Sciatic nerve (tissue), 2 donors: ENCODE measurements at regions not wholly inside any gene's neighbourhood (a gene's known extent, or its start where the extent isn't known, plus 50 kb on each side); places are given as distances from the start of the nearest gene placed in this dataset.

ENCODE experiments used
- ATAC-seq: fragments of 200-7000 bp; cut with Tn5 transposase; one replicate; pipeline ENCODE4 v1.9.1; 2020; ENCODE audit warnings: mild to moderate bottlenecking, moderate library complexity
- DNase-seq: peaks from one replicate; pipeline ENCODE4 v3.0.0-alpha.2; 2020; ENCODE audit warnings: low spot score
- intact Hi-C: fragments of 100-400 bp; cut with DNase I; formaldehyde crosslinking; loops from one replicate; pipeline ENCODE4 v1.14.2; 2022
- donor health status: DM: no; HTN: no; CAD: no.
- donor health status: DM: no; HTN: no; CAD: no.

DNA sequence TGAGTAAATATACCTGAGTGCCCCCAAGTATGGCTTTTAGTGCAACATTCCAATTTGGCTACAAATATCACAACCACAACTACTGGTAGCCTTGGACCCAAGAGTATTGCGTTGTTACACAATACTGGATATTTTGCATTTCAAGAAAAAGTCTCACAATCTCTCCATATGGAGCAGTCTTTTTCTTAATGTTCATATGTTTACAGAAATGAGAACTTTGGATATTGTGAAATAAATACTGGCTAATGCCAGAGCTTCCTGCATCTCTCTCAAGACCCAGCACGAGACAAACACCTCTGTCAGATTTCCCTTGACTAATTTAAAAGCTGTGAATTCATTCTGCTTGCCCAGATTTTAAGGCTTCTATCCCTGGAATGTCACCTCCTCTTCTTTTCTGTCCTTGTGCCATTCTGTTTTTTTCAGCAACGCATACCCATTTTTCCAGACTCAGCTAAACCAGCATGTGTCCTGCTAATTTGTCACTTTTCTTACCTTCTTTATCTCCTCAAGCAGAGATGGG is 136.2 kb upstream of the BACE2 start:
- intact Hi-C loops = no loop called here
- ATAC-seq (no peak), DNase-seq (no peak)

DNA sequence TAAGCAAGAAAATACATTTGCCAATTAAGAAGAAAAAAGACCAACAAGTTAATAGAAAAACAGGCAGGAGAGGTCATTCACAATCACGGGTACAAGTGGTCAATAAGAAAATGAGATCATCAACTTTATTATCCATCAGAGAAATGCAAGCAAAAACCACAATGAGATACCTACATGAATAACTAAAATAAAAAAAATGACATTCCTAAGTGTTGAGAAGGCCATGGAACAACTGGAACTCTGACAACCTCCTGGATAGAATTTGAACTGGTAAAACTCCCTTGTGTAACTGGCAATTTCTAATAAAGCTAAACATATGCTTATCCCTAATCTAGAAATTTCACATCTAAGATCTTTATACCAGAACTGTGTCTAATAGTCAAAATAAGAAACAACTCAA is 135.4 kb upstream of the BACE2 start:
- no peak for DNase-seq
- intact Hi-C loops = no loop called here
- ATAC-seq = no peak

DNA sequence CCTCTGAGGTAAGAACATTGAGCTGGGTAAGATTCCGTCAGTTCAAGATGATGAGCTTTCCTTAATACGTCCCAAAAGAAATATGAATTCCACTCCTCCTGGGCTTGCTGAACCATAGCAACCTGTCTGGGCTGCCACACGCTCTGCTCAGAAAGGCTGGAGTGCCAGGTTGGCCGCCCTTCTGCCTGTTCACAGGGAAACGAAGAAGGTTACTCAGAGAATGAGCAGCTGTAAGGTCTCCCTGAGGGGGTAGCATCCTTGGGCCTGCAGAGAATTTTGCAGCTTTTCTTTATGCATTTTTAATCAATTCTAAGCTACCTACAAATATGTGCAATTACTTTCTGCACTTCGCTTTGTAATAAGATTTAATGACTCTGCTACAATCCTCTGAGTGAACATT is 130.7 kb upstream of the BACE2 start:
- intact Hi-C loops = no loop called here
- no peak for ATAC-seq
- no peak for DNase-seq

DNA sequence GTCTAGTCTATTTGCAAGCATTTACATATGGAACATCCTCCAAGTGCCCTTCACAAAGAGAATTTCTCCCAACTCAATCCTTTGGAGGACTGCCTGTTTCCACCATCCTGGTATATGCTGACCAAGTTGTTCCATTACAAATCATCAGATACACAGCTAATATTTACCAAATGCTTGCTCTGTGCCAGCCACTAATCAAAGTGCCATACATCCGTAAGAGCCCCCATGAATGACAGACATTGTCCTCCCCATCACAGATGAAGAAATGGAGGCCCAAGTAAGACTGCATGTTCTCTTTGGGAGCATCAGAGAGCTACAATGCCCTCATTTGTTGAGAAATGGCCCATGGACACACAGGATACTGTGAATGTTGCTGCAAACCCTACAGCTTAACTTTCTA is 130.0 kb upstream of the BACE2 start:
- ATAC-seq (no peak), DNase-seq (no peak)
- intact Hi-C loops = no loop called here

DNA sequence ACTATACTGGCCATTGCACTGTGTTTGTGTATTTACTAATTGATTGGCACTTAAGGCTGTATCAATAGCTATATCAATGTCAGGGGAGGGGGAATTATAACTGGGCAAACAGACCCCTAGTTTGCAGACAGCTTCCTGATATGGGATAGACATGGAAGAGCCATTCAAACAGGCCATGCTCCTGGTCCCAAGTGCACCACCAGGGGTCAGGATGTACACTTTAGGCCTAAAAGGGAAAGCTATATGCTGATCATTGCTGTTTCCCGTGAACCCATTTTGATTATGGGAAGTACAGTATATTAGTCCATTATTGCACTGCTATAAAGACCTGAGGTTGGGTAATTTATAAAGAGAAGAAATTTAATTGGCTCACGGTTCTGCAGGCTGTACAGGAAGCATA is 124.9 kb upstream of the BACE2 start:
- intact Hi-C loops = no loop called here
- no peak for ATAC-seq
- DNase-seq = no peak

DNA sequence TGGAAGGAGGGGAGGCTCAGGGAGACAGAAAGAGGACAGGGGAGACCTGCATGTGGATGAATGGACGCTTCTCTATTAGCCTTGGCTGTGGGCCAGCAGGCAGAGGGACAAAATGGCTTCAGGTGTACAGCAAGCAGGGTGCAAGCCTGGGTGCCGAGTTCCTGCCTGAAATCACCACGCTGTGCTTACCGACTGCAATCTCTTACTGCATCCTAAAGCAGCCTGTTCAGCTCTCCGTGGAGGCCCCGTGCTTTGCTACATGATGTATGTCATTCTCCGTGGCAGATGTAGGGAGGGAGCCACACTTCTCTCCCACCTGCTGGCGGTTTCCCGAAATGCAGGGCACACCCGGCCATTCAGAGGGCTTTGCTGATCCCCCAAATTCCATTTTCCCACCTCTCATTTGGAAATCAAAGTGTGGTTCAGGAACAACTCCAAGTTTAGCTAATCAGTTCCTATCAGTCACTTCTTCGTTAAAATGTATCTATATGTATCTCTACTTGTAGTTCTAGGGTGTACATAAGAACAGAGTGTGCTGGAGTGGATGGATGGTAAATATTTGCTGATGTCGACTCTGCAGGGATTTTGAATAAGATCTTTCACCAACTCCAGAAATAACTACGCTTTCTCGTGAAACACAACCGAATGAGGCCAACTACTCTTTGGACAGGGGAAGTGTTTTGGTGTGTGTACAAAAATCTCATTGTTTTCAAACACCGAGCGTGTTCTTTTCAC is 122.3 kb upstream of the BACE2 start:
- peak; percentile 87 for ATAC-seq
- intact Hi-C loops = no loop called here

DNA sequence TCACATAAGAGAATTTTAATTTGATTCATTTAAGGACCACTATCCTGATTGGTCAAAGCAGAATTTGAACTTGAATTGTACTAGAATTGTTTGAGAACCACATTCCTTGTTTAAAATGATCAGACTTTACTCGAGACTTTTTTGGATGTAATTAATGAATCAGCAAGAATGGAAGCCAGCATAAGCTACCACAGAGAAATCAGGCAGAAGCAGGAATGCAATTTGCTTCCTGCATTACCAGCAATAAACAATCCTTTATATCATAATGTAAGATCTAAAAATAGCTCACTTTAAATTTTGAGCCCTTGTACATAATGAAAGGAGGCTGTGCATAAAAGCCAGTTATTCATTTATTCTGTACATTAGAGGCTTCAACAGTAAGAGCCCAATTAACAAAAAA is 119.8 kb upstream of the BACE2 start:
- DNase-seq (no peak), ATAC-seq (no peak)
- intact Hi-C loops = no loop called here

More for the DNA sequence above, 122.3 kb upstream of the BACE2 start:
- DNase-seq = no peak

DNA sequence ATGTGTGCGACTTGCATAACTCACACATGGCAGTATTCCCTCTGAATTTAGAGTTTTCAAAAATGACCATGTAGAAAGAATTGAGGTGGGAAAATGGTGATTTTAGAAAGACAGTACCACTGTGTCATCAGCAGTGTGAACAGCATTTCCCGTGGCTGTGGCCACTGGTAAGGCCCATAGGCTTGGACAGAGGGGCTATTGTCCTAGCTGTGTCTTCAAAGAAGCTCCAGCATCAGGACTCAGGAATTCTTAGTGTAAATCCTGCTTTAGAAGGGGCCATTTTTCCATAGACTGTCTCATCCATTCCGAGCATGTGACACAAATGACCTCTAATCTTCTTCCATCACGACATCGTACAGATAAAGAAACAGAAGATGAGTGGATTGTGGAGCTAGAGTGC is 119.3 kb upstream of the BACE2 start:
- DNase-seq = no peak
- ATAC-seq = no peak
- intact Hi-C loops = no loop called here

DNA sequence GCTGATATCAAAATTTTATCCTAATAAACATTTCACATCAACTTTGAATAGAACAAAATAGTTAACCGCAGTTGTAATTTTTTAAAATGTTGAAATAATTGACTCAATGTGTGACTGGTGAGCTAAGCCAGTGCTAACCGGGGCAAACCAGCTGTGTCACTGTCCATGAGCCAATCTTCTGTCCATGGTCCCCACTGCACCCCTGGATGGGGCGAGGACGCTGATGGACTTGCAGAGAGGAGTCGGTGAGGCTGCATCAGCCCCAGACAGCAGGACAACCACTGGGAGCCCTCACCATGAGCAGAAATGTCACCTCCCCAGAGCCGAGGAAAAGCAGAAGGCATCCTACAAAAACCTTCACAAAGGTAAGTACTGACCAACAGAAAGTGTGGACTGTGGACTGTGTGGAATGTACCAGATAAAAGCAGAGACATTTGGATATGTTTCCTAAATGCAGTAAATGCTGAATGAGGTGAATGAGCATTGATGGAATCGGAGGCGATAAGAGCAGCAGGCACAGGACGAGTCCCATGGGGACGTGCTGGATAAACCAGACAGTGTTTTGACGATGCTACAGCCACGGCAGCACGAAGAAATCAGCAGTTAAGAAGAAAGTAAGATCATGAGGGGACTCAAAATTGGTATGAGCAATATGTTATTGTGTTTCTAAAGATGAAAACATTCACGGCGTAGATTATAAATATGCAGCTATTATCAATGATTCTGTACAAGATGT is 115.0 kb upstream of the BACE2 start:
- intact Hi-C loops = no loop called here
- DNase-seq (no peak), ATAC-seq (peak; percentile 53)

DNA sequence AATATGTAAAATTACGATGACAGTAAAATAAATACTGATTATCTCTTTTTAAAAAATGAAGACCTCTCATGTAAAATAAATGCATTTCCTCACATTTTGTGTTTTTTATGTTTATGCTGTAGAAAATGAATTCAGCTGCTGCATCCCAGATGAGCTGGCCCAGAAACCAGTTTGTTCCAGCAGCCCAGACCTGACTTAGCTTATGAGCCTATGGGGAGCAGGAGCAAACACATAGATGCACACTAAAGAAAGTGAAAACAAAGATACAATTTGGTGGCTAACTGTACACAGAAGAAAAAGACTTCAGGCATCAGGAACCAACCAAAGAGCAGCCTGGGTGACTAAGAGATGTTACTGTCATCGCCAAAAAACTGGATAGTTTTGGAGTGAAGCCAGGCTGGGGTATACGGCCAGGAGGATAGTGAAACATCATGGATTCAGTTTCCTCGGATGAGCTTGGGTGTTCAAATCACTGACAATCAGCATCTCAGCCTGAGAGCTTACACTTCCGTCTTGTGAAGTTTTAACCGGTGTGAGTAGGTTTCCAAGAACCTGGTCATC is 113.9 kb upstream of the BACE2 start:
- DNase-seq (no peak), ATAC-seq (no peak)
- intact Hi-C loops = no loop called here

DNA sequence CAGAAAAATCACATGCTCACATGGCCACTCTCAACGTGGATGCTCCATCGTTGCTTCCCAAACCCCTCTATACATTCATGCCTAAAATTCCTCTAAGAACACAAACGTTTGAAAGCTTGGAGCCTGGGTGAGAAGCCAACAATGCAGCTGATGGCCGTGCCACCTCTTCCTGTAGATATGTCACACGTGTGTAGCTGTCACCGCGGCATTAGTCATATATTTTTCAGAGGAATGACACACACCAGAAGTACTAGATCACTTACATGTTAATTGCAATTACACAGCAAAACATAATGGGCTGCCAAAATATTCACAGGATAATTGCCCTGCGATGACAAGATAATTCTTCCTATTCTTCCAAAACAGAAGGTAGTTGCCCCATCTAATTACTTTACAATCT is 112.7 kb upstream of the BACE2 start:
- ATAC-seq = no peak
- intact Hi-C loops = no loop called here
- DNase-seq = no peak

DNA sequence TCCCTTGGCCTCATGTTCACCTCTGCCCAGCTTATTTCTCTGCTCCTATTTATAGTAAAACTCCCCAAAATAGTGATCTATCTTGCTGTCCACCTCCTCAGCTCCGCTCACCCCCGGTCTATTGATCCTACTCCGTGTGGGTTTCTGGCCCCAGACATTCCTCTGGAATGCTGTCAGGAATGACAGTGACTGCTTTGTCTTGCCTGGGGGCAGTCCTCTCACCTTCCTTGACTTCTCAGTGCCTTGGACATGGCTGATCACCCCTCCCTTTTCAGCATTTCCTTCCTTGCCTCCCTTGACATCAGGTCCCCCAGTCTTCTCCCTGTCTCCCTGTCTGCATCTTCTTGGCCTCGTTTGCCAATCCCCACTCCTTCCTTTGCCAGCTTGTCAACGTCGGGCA is 108.1 kb upstream of the BACE2 start:
- DNase-seq = no peak
- intact Hi-C loops = no loop called here

DNA sequence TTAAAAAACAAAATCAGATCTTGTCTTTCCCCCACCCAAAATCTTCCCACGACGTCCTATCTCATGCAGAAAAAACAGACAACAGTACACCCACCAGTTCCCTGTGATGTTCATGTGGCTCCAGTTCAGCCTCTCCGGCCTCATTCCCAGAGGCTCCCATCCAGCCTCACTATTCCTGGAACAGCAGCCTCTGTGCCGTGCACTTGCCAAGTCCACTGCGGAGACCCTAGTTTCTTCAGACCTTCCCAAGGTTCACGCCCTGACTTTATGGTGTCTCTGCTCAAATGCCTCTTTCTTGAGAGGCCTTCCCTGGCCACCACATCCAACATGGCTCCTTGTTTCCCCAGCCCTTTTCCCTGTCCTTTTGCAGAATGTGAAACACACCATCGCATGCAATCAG is 106.3 kb upstream of the BACE2 start:
- ATAC-seq (no peak), DNase-seq (no peak)
- intact Hi-C loops = no loop called here

More for the DNA sequence above, 108.1 kb upstream of the BACE2 start:
- ATAC-seq = no peak

DNA sequence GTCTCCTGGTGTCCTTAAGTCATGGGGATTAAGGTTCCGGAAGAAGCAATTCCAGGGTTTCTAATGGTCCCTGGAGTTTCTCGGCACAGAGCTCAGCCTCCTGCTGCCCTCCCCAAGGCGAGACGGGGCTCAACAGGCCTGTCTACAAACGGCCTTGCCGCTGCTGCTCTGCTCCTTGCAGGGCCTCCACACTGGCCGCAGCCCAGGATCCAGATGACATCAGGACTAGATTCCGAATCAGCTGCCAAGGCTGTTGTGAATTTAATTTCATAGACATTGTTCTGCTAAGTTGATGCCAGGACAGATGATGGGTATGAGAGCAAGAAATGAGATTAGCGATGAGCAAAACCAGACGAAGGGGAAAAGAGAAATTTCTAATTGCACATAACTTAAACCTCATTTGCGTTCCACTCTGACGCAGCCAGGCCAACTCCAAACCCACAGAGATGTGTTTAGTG is 103.6 kb upstream of the BACE2 start:
- ATAC-seq = peak; percentile 68
- no peak for DNase-seq
- intact Hi-C loops = no loop called here

DNA sequence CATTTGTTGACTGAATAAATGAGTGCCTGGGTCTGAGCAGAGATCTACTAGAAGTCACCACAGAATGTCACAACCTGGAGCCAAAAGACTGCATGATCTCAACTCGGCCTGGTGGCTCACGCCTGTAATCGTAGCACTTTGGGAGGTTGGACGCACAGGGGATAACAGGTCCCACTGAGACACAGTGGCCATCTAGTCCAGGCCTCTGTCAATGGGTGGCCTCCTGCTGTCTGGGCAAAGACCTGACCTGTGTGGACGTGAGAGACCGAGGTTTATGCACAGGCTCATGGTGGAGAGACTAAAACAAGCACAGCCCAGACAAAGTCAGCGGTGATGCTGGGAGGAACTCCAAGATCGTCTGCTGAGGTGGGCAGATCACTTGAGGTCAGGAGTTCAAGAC is 103.0 kb upstream of the BACE2 start:
- ATAC-seq (no peak), DNase-seq (no peak)
- intact Hi-C loops = no loop called here

DNA sequence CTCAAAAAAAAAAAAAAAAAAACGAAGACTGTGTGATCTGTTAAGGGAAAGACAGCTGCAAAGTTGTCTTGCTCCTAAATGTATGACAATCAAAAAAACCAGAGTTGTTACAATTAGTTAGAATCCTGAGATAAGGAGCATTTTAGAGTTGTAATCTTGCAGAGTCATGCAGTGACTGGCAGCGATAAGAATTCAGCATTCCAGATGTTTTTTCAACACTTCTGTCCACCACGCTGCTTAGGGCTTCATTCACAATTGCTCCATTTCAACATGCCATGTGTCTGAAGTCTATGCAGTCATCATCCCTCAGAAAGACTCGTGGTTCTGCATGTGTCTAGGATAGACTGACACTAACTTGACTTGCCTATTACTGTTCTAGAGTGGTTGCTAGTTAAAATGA is 102.4 kb upstream of the BACE2 start:
- intact Hi-C loops = no loop called here

DNA sequence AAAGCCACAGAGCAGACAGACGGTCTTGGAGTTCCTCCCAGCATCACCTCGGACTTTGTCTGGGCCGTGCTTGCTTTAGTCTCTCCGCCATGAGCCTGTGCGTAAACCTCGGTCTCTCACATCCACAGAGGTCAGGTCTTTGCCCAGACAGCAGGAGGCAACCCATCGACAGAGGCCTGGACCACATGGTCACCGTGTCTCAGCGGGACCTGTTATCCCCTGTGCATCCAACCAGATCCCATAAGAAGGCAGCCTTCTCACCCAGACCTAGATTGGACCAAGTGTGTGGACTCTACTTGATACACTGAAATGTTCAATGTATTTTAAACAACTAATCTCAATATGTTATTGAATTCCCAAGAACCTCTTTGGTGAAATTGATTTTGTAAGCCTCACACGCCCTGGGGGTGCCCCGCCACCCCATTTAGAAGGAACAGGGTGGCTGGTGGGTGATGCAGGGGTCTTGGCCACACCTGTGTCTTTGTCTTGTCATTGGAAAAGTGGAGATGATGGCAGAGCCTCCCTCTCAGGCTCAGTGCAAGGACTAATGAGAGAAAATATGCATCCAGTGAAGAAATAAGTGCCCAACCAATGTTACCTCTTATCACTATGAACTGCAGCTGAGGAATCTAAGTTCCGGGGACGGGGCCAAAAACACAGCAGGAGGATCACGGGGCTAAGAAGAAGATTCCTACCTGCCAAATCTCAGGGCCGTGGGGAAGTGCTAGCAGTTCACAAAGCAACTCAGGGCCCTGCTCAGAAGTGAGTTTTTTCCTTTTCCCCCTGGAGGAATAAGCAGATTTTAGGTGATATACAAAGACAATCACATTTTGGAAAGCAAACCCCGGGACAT is 101.6 kb upstream of the BACE2 start:
- no peak for ATAC-seq
- intact Hi-C loops = no loop called here
- DNase-seq = no peak

More for the DNA sequence above, 102.4 kb upstream of the BACE2 start:
- ATAC-seq (no peak), DNase-seq (no peak)

DNA sequence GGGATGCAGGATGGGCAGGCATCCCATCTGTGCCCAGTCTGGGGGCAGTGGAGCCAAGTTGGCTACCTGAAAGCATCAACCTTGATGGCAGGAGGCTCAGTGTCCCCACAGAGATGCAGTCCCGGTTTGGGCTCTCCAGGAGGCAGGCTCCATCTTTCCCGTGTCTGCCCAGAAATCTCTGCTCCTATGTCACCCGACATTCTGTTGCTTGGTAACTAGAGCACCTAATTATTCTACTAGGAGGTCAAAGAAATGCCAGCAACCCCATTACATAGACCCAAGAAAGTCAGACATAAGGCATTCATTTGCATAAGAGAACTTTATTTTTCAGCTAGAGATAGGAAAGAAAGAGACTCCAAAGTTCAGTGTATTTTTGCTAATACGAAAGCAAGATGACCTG is 100.3 kb upstream of the BACE2 start:
- no peak for ATAC-seq
- DNase-seq = no peak
- intact Hi-C loops = no loop called here

DNA sequence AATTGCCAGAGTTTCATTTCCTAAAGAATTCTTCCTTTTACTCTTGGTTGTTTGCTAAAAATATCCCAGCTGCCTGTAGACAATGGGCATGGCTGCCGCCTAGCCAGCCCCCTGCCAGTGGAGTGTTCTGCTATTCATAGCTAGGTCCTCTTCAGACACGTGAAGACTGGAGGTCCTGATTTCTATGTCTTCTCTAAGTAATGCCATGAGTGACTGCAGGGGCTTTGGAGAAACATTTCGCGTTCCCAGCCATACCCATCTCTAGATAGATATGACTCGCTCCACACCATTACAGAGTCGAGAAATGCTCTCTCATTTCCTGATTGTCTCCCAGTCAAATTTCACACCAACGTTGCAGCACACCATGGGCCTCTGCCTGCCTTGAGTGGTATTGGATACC is 99.5 kb upstream of the BACE2 start:
- ATAC-seq = peak; percentile 27

More for the DNA sequence above, 99.5 kb upstream of the BACE2 start:
- intact Hi-C loops = no loop called here
- no peak for DNase-seq
